ENCODE measurements at regions not wholly inside any gene's neighbourhood (a gene's known extent, or its start where the extent isn't known, plus 50 kb on each side); places are given as distances from the start of the nearest gene placed in this dataset.

DNA sequence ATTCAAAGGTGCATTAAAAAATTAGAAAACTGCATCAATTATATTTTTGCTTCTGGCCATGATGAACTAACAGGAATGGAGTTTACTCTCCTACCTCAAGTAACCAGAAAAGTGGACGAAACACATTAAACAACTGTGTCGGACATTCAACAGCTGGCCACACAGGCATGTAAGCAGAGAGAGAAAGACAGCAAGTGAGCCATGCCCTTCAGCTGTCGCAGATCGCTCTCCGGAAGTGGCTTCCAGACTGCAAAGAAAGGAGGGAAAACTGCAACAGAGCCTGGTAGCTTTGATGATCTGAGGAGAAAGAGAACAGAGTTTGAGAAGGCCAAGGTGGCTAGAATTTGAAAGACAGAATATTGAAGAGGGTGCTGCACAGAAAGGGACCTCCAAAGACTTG, 557.2 kb downstream of the MATN1 start:
- TF ChIP-seq, protein P1, sequence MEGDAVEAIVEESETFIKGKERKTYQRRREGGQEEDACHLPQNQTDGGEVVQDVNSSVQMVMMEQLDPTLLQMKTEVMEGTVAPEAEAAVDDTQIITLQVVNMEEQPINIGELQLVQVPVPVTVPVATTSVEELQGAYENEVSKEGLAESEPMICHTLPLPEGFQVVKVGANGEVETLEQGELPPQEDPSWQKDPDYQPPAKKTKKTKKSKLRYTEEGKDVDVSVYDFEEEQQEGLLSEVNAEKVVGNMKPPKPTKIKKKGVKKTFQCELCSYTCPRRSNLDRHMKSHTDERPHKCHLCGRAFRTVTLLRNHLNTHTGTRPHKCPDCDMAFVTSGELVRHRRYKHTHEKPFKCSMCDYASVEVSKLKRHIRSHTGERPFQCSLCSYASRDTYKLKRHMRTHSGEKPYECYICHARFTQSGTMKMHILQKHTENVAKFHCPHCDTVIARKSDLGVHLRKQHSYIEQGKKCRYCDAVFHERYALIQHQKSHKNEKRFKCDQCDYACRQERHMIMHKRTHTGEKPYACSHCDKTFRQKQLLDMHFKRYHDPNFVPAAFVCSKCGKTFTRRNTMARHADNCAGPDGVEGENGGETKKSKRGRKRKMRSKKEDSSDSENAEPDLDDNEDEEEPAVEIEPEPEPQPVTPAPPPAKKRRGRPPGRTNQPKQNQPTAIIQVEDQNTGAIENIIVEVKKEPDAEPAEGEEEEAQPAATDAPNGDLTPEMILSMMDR (IDR thresholded peaks at IDR 0.05; ENCODE audit: poor library complexity, severe bottlenecking): no peak
- TF ChIP-seq SMC3 (conservative IDR thresholded peaks at IDR 0.05; ENCODE audit: poor library complexity): no peak
- TF ChIP-seq RAD21 (conservative IDR thresholded peaks at IDR 0.05): no peak

All from neural cell (in vitro differentiated cells).